Stomach (tissue), 8 donors: ENCODE measurements at regions not wholly inside any gene's neighbourhood (a gene's known extent, or its start where the extent isn't known, plus 50 kb on each side); places are given as distances from the start of the nearest gene placed in this dataset.

Experiments
- DNase-seq, 2 donors: peaks; one replicate each; pipeline versions ENCODE4 v3.0.0 to v3.0.0-alpha.2; 2013 to 2019
- H3K27ac ChIP-seq, 5 donors: fragments of 200-600 bp in 4 of 5; sonication (generic) in 4 of 5; one replicate each; pipeline ENCODE4 v1.5.1; 2013 to 2019; ENCODE audit warnings: mild to moderate bottlenecking in 1 of 5, moderate library complexity in 1 of 5
- H3K27me3 ChIP-seq, 3 donors: fragments of 200-600 bp; sonication (generic); one replicate each; pipeline ENCODE4 v1.5.1; 2017 to 2019; ENCODE audit warnings: mixed run types in 1 of 3
- H3K36me3 ChIP-seq, 4 donors: fragments of 200-600 bp; sonication (generic); 1 replicate in 3 of 4; 2 replicates in 1 of 4; pipeline ENCODE4 v1.5.1; 2016 to 2019
- H3K4me1 ChIP-seq, 4 donors: fragments of 200-600 bp; sonication (generic); one replicate each; pipeline ENCODE4 v1.5.1; 2016 to 2019
- H3K4me3 ChIP-seq, 4 donors: fragments of 200-600 bp; sonication (generic) in 3 of 4; one replicate each; pipeline ENCODE4 v1.5.1; 2016 to 2019; ENCODE audit warnings: mild to moderate bottlenecking in 1 of 4
- H3K9me3 ChIP-seq, 4 donors: fragments of 200-600 bp; sonication (generic); one replicate each; pipeline ENCODE4 v1.5.1; 2016 to 2019
- CTCF ChIP-seq, 7 experiments: fragments of 450-650 bp in 4 of 7; fragments of 200-600 bp in 3 of 7; sonication (generic) in 3 of 7; IDR thresholded peaks; one replicate each; pipeline ENCODE4 v1.5.1; 2016 to 2019; ENCODE audit warnings: antibody characterized with exemption in 7 of 7, control low read depth in 2 of 7, mild to moderate bottlenecking in 1 of 7
- EP300 ChIP-seq: sonication (generic); formaldehyde crosslinking; IDR thresholded peaks from one replicate; pipeline ENCODE4 v1.6.1; 2017; ENCODE audit warnings: antibody characterized with exemption
- POLR2A ChIP-seq, 4 donors: fragments of 450-650 bp; IDR thresholded peaks; one replicate each; pipeline ENCODE4 v1.6.1; 2016; ENCODE audit warnings: antibody characterized with exemption in 4 of 4, control low read depth in 2 of 4, mild to moderate bottlenecking in 1 of 4, moderate library complexity in 1 of 4
- POLR2AphosphoS5 ChIP-seq, 3 donors: sonication (generic); formaldehyde crosslinking; IDR thresholded peaks; one replicate each; pipeline ENCODE4 v1.6.1; 2016; ENCODE audit warnings: antibody characterized with exemption in 3 of 3
- WGBS, 5 donors: extraction: QIAGEN DNeasy Blood & Tissue Kit in 3 of 5; methylation state at CpG; one replicate each; pipeline versions ENCODE4 v1.1.5 to v1.1.7; 2013 to 2018; 5-methylcytosine and 5-hydroxymethylcytosine counted together
- intact Hi-C: fragments of 100-400 bp; cut with DNase I; formaldehyde crosslinking; loops from one replicate; pipeline ENCODE4 v1.15.1; 2023; ENCODE audit warnings: low total_unique reads
- donor health status: healthy with polysubstance abuse.
- donor health status: Bipolar disorder and iron deficiency.
- donor health status: healthy.

GRCh38 chr17:34121311-34121710 lies 133.8 kb upstream of the CCL2 start:
- WGBS, 5 donors: 61 to 78% (median 68%) methylated on average over 4 of the region's 4 CpGs
- Histone ChIP-seq H3K36me3 (no peaks in the 10 kb centered on the region), H3K27me3 (peaks cover 0 to 52% (median 16%) of the 10 kb centered on the region in 3 donors), H3K4me1 (no peaks in the 10 kb centered on the region), H3K9me3 (no peaks in the 10 kb centered on the region), H3K27ac (no peak overlapping the region), H3K4me3 (no peak overlapping the region)
- TF ChIP-seq EP300: no peak
- DNase-seq: no peak
- intact Hi-C loops: no loop called here

GRCh38 chr17:34122515-34122914 lies 132.6 kb upstream of the CCL2 start:
- intact Hi-C loops: no loop called here
- Histone ChIP-seq H3K4me3 (no peak overlapping the region), H3K27me3 (peaks cover 0 to 57% (median 16%) of the 10 kb centered on the region in 3 donors), H3K36me3 (no peaks in the 10 kb centered on the region), H3K27ac (no peak overlapping the region), H3K4me1 (no peaks in the 10 kb centered on the region), H3K9me3 (no peaks in the 10 kb centered on the region)
- 48 to 80% (median 69%) methylated on average over 2 of the region's 2 CpGs for WGBS, 5 donors
- TF ChIP-seq CTCF (IDR thresholded peaks at IDR 0.05) (no peak), POLR2AphosphoS5 (IDR thresholded peaks at IDR 0.05) (no peak), POLR2A (IDR thresholded peaks at IDR 0.05) (no peak), EP300 (no peak)
- no peak for DNase-seq

- intact Hi-C loops: no loop called here
- 84 to 89% (median 86%) methylated on average over 6 of the region's 6 CpGs for WGBS, 5 donors
- no peak for TF ChIP-seq EP300
- no peak for TF ChIP-seq CTCF (IDR thresholded peaks at IDR 0.05)
- no peak for TF ChIP-seq POLR2AphosphoS5 (IDR thresholded peaks at IDR 0.05)
- TF ChIP-seq POLR2A (IDR thresholded peaks at IDR 0.05): no peak
- Histone ChIP-seq H3K27me3 (peaks cover 0 to 69% (median 16%) of the 10 kb centered on the region in 3 donors), H3K36me3 (no peaks in the 10 kb centered on the region), H3K4me1 (no peaks in the 10 kb centered on the region), H3K27ac (no peak overlapping the region), H3K9me3 (no peaks in the 10 kb centered on the region), H3K4me3 (no peak overlapping the region)
- DNase-seq: no peak
These were observed 130.1 kb upstream of the CCL2 start for GRCh38 chr17:34125010-34125409.

GRCh38 chr17:34125921-34126320 lies 129.2 kb upstream of the CCL2 start:
- H3K27me3 ChIP-seq: peaks cover 0 to 69% (median 16%) of the 10 kb centered on the region in 3 donors
- H3K9me3 ChIP-seq: no peaks in the 10 kb centered on the region
- no peaks in the 10 kb centered on the region for H3K36me3 ChIP-seq
- no peak overlapping the region for H3K4me3 ChIP-seq
- no peak for TF ChIP-seq POLR2AphosphoS5 (IDR thresholded peaks at IDR 0.05)
- no peak for TF ChIP-seq POLR2A (IDR thresholded peaks at IDR 0.05)
- TF ChIP-seq CTCF (IDR thresholded peaks at IDR 0.05): no peak
- no peak for TF ChIP-seq EP300
- DNase-seq: no peak
- intact Hi-C loops: no loop called here
- WGBS, 5 donors: 78 to 96% (median 87%) methylated on average over 3 of the region's 3 CpGs
- no peak overlapping the region for H3K27ac ChIP-seq
- no peaks in the 10 kb centered on the region for H3K4me1 ChIP-seq

GRCh38 chr17:34126496-34126895 lies 128.6 kb upstream of the CCL2 start:
- Histone ChIP-seq H3K36me3 (no peaks in the 10 kb centered on the region), H3K4me3 (no peak overlapping the region), H3K27me3 (peaks cover 0 to 73% (median 16%) of the 10 kb centered on the region in 3 donors), H3K9me3 (no peaks in the 10 kb centered on the region), H3K4me1 (no peaks in the 10 kb centered on the region), H3K27ac (no peak overlapping the region)
- TF ChIP-seq EP300: no peak
- TF ChIP-seq POLR2AphosphoS5 (IDR thresholded peaks at IDR 0.05): no peak
- TF ChIP-seq POLR2A (IDR thresholded peaks at IDR 0.05): no peak
- WGBS, 5 donors: 79 to 90% (median 85%) methylated on average over 5 to 7 of the region's 7 CpGs
- DNase-seq: no peak
- intact Hi-C loops: no loop called here
